Right renal pelvis (tissue), 4 donors: ENCODE measurements at regions not wholly inside any gene's neighbourhood (a gene's known extent, or its start where the extent isn't known, plus 50 kb on each side); places are given as distances from the start of the nearest gene placed in this dataset.

Experiments
- DNase-seq, 4 donors: peaks; one replicate each; pipeline ENCODE4 v3.0.0-alpha.2; 2013; ENCODE audit warnings: low read depth in 4 of 4, low spot score in 3 of 4, missing footprints in 1 of 4

- DNase-seq: no peak
Observed at GRCh38 chr5:12323637-12324229, 419.5 kb upstream of the CTNND2 start.

- no peak for DNase-seq
Observed at GRCh38 chr5:12322042-12322441, 417.8 kb upstream of the CTNND2 start.

DNA sequence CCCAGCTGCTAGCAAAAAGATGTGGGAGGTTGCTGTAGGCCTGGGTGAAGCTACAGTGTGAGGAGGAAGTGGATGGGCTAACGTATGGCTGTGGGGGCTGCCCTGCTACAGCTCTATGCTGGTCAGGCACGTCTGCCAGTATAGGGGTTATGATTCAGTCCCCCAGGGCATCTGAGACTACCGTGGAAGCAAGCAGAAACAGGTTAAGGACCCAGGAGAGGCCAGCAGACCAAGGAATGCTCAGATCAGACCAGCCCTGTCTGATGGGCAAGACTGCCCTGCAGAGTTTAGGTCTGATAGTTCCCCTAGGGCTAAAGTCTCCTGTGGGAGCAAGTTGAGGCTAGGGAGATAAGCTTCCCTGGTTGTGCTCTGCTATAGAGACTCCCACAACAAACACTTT, 416.1 kb upstream of the CTNND2 start:
- DNase-seq: no peak

- DNase-seq: no peak
Observed at GRCh38 chr5:12316812-12317211, 412.6 kb upstream of the CTNND2 start.

DNA sequence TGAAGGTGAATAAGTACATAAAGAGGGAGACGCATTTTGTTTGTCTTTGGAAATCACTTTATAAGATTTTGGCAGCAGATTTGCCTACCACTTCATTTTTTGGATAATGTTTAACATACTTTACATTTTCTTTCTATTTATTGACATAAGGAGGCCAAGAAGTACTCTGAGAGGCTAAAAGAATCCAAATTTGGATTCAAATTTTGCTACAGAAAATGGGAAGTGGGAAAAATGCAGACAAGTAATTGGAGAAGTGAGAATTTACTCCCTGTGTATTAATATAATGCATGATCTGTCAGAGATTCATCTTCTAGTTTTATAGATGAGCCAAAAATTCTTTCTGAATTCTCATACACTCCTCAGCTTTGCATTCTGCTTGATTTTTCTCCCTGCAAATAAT, 411.2 kb upstream of the CTNND2 start:
- no peak for DNase-seq

DNA sequence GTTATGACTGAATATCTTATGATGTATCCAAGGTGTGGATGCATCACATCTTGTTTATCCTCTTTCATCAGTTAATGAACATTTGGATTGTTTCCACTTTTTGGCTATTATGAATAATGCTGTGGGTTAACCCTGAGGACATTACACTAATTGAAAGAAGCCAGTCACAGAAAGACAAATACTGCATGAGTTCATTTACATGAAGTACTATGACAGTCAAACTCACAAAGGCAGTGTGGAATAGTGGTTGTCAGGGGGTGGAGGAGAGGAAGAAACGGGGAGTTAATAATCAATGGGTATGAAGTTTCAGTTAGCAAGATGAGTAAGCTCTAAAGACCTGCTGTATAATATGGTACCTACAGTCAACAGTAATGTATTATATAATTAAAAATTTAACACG, 409.4 kb upstream of the CTNND2 start:
- no peak for DNase-seq

GRCh38 chr5:12312343-12312742, 408.1 kb upstream of the CTNND2 start:
- no peak for DNase-seq

DNA sequence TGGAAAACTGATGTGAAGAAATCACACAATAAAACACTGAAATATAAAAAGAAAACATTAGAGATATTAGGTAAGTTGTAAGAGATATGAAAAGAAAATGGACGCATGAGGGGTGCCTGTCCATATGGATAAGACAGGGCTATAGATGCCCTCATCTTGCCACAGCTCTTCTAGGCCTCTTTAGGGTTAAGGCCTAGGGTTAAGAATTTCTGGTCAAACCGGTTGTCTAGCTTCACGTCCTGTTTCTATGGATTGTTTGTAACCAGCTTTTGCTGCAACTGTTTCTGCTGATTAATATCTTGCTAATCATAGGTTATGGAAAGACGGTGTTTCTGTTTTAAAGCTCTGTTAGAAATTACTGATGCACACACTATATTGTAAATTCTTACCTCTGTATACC, 389.9 kb upstream of the CTNND2 start:
- no peak for DNase-seq

- no peak for DNase-seq
Observed at GRCh38 chr5:12292610-12293204, 388.5 kb upstream of the CTNND2 start.

GRCh38 chr5:12284604-12285003, 380.4 kb upstream of the CTNND2 start:
- DNase-seq: no peak

- DNase-seq: no peak
Observed at GRCh38 chr5:12277504-12278192, 373.4 kb upstream of the CTNND2 start.

DNA sequence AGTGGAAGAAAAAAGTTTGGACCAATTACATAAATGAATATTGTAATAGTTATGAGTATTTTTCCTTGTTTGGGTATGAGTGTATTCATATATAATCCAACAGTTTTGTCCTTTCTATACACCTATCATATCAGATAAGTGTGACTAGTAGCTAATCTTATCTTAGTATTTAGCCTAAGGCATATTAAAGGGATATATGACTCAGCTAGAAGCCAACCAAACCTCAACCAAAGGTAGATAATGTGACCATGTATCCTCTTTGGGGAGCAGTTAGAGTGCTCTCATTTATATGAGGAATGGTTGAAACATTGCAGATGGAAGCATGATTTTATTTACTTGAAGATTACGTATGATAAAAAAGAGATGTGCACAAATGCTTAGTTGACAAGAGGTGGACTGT, 370.0 kb upstream of the CTNND2 start:
- no peak for DNase-seq

DNA sequence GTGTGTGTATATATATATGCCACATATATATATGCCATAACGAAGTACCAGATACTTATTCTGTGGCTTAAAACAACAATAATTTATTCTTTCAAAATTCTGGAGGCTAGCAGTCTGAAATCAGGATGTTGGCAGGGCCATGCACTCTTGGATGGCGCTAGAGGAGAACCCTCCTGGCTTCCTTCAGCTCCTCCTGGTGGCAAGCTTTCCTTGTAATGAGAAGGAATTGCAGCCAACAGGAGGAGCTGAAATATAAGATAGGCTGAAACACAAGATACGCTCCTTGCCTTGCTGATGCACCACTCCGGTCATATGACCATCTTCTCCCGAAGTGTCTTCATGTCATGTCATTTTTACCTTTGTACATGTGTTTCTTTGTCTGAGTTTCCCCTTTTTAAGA, 368.1 kb upstream of the CTNND2 start:
- DNase-seq: no peak

DNA sequence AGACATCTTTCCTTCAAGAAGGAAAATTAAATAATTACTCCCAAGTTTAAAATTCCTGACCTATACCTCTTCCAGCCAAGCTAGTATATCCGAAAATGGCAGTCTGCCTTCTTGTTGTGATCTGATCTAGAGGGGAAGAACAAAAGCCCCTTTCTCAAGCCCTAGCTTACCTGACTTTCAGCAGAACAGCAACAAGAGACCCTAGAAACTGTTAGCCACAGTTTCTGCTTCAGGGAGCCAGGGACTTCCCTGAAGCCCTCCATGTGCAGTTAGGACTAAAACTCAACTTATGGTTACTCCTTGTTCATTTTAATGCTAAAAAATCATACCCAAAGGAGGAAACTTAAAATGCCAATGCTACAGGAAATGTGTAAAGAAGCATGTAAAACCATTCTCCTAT, 366.7 kb upstream of the CTNND2 start:
- DNase-seq: no peak

- DNase-seq: no peak
Observed at GRCh38 chr5:12269164-12269563, 364.9 kb upstream of the CTNND2 start.

DNA sequence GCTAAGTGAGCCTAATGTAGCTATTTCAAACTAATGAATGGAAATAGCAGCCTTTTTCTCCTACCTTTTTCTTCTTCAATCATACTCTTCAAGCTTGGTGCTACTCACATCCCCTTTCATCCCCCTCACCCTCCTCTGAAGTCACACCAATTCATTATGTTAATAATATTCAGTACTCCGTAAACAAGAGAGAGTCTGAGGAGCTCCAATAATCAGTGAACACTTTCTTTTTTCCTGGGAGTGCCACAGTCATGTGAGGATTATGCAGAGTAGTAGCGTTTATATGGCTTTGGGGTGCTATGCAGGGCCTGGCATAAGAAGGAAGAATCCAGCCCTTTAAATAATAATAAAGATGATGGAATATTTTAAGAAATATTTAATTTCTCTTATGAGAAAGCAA, 354.3 kb upstream of the CTNND2 start:
- no peak for DNase-seq

DNA sequence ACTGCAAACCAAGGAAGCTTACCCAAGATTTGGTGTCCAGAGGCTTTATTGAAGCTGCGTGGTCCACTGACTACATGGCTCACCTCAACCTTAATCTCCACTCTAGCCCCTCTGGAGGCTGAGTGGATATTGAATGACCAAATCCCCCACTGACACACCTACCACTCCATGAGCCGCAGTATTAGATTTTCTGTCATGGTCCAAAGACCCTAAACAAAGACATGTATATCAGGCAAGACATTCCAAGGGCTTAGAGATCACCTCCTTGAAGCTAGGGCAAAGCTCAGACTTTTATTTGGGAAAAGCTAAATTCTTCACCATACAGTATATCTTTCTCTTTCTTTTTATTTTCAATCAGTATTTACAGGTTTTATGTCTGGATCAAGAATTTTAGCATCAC, 346.2 kb upstream of the CTNND2 start:
- DNase-seq: no peak

GRCh38 chr5:12248831-12249230, 344.6 kb upstream of the CTNND2 start:
- DNase-seq: no peak

- DNase-seq: no peak
Observed at GRCh38 chr5:12246036-12246435, 341.8 kb upstream of the CTNND2 start.

DNA sequence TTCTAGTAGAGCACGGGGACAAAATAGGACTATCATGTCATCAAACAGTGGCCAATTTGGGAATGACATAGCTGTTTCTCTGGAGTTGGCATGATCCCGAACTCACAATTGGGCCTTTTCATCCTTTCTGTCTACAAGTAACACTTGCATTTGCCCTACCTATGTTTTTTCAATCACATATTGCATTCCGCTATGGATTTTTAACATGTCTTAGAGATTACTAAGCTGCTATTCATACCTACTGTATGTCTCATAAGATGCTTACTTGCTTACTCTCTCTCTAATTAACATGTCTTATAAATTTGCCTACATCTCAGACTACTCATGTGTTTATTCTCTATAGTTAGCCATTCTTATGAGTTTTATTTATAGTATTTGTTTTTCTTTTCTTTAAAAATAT, 341.2 kb upstream of the CTNND2 start:
- DNase-seq: no peak

GRCh38 chr5:12242950-12243888, 339.0 kb upstream of the CTNND2 start:
- no peak for DNase-seq
